ENCODE measurements at regions not wholly inside any gene's neighbourhood (a gene's known extent, or its start where the extent isn't known, plus 50 kb on each side); places are given as distances from the start of the nearest gene placed in this dataset.

DNA sequence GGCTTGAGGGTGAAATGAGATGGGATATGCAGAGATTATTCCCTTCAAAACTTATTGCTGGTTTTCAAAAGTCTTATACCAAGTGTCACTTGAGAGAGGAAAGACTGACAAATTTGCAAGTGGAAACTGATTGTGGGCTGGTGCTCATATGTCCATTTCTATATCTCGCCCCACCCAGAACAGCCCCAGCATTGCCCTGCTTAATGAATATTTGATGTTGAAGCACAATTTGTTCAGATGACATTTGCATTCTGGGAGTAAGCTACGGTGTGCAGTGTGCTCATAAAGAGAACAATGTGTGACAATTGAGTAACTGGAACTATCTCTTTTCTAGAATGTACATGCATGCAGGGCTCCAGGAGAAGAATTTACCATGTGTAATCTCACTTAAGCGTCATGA is 223.5 kb upstream of the TRPC5 start:
- no peak for DNase-seq (ENCODE audit: low read depth)
- TF ChIP-seq CTCF (conservative IDR thresholded peaks at IDR 0.05; ENCODE audit: low read length) = no peak
- H3K4me3 ChIP-seq (ENCODE audit: low read length) = no peak overlapping the region

DNA sequence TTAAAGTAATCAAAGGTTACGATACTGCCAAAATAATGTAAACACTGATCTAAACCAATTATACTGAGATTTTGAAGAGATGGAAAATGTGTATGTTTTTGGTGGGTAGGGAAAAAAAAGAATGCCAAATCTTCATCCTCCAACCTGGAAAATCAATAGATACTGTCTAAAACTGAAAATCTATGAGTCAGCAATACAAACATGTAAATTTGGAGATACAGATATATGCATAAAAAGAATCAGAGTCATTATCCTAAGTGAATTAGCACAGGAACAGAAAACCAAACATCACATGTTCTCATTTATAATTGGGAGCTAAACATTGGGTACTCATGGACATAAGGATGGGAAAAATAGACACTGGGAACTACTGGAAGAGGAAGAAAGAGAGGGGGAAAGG is 197.4 kb upstream of the TRPC5 start:
- no peak for TF ChIP-seq CTCF (conservative IDR thresholded peaks at IDR 0.05; ENCODE audit: low read length)
- DNase-seq (ENCODE audit: low read depth) = no peak
- no peak overlapping the region for H3K4me3 ChIP-seq (ENCODE audit: low read length)

- no peak overlapping the region for H3K4me3 ChIP-seq (ENCODE audit: low read length)
- TF ChIP-seq CTCF (conservative IDR thresholded peaks at IDR 0.05; ENCODE audit: low read length) = no peak
- DNase-seq (ENCODE audit: low read depth) = no peak
Measured at GRCh38 chrX:112270991-112271390, 188.4 kb upstream of the TRPC5 start.

DNA sequence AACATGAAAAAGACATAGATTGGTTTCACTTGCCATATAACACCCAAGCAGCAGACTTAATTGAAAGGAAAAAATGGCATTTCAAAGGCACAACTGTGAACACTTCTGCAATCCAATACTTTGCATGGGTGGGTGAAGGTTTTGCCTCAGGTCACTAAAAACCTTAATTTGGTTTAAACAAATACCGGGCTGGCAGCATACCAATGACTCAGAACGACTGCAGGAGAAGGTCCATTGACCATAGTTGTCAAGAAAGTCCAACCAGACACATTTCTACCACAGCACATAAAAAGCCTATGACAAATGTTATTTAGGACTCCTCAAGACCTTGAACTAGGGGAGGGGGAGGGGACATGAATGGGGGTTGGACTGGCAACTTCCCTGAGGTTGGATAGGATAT is 183.6 kb upstream of the TRPC5 start:
- TF ChIP-seq CTCF (conservative IDR thresholded peaks at IDR 0.05; ENCODE audit: low read length) = no peak
- DNase-seq (ENCODE audit: low read depth) = no peak
- no peak overlapping the region for H3K4me3 ChIP-seq (ENCODE audit: low read length)

DNA sequence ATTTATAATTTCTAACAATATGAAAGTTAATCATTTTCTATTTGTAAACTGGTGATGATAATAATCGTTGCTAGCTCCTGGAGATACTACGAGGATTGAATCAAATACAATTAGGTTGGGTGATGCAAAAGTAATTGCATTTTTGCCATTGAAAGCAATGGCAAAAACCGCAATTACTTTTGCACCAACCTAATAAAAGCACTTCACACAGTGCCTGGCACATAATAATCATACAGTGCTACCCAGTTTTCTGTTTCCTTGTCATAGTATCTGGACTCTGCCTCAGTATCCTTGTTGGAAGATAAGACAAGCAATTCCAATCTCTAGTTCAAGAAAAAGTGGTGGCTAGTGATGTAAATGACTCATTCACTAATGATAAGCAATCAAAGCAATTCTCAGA is 176.8 kb upstream of the TRPC5 start:
- no peak for DNase-seq (ENCODE audit: low read depth)
- H3K4me3 ChIP-seq (ENCODE audit: low read length) = no peak overlapping the region
- TF ChIP-seq CTCF (conservative IDR thresholded peaks at IDR 0.05; ENCODE audit: low read length) = no peak

DNA sequence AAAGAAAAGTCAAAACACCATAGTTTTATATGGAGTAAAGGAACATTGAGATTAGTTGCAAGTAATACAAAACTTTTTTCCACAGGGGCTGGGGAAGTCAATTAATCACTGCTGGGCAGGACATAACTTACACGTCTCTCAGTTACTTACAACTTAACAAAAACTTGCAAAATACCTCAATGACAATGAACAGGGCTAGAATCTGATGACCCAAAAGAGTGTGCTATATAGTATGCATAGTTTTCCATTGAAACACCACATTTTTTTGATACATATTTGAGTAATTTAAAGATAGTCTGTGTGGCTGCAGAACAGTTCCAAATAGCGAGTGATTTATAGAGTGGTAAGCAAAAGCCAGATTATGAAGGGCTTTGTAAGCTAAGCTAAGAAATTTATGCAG is 172.3 kb upstream of the TRPC5 start:
- no peak for TF ChIP-seq CTCF (conservative IDR thresholded peaks at IDR 0.05; ENCODE audit: low read length)
- no peak overlapping the region for H3K4me3 ChIP-seq (ENCODE audit: low read length)
- DNase-seq (ENCODE audit: low read depth) = peak; percentile 0

GRCh38 chrX:112247714-112248113 is 165.1 kb upstream of the TRPC5 start:
- DNase-seq (ENCODE audit: low read depth) = no peak
- TF ChIP-seq CTCF (conservative IDR thresholded peaks at IDR 0.05; ENCODE audit: low read length) = no peak
- H3K4me3 ChIP-seq (ENCODE audit: low read length) = no peak overlapping the region

Data from AG10803 (cell line).